HEK293 (cell line): ENCODE measurements at regions not wholly inside any gene's neighbourhood (a gene's known extent, or its start where the extent isn't known, plus 50 kb on each side); places are given as distances from the start of the nearest gene placed in this dataset.

Experiments
- CTCF ChIA-PET: fragments of 350-600 bp; formaldehyde crosslinking; extraction: SDS; loops from one replicate; lab custom pipeline; 2021; ENCODE audit warnings: antibody characterized with exemption; lab: Yijun Ruan, JAX
- POLR2A ChIA-PET: fragments of 300-600 bp; formaldehyde crosslinking; extraction: SDS; loops from one replicate; lab custom pipeline; 2020; ENCODE audit warnings: antibody characterized with exemption, inconsistent platforms; lab: Yijun Ruan, JAX
- H3K27ac ChIP-seq: fragments of 200-500 bp; sonication (Bioruptor generic); 2 replicates; pipeline ENCODE4 v1.5.1; 2014; ENCODE audit warnings: low read depth, low read length, control low read depth, inconsistent platforms; ENCODE audit errors: extremely low read depth
- H3K36me3 ChIP-seq, 2 experiments: fragments of 200-500 bp in 1 of 2; sonication (Bioruptor generic) in 1 of 2; 1 replicate in 1 of 2; 2 replicates in 1 of 2; pipeline ENCODE4 v1.5.1; 2014 to 2017; ENCODE audit warnings: inconsistent platforms in 2 of 2, low read length in 2 of 2; ENCODE audit not compliant: control insufficient read depth in 2 of 2, insufficient read depth in 1 of 2
- H3K4me1 ChIP-seq: fragments of 200-500 bp; sonication (Bioruptor generic); 2 replicates; pipeline ENCODE4 v1.5.1; 2014; ENCODE audit warnings: mild to moderate bottlenecking, low read length, inconsistent platforms; ENCODE audit not compliant: control insufficient read depth, insufficient read depth
- H3K4me3 ChIP-seq: 2 replicates; pipeline ENCODE4 v1.5.1; 2011; ENCODE audit warnings: low read depth, mild to moderate bottlenecking, control low read depth, low read length, moderate library complexity
- H3K9me3 ChIP-seq: fragments of 200-500 bp; sonication (Bioruptor generic); 2 replicates; pipeline ENCODE4 v1.5.1; 2014; ENCODE audit warnings: low read depth, low read length, inconsistent platforms; ENCODE audit not compliant: control insufficient read depth, insufficient read depth
- REPIN1 ChIP-seq: fragments of 450-650 bp; formaldehyde crosslinking; IDR thresholded peaks from 2 replicates; pipeline ENCODE4 v1.5.1; 2017; ENCODE audit warnings: missing biosample characterization, missing genetic modification characterization, low read depth
- REST ChIP-seq: fragments of 450-650 bp; formaldehyde crosslinking; IDR thresholded peaks from 2 replicates; pipeline ENCODE4 v1.5.1; 2016; ENCODE audit warnings: missing biosample characterization, missing genetic modification characterization
- ZNF280D ChIP-seq: fragments of 450-650 bp; formaldehyde crosslinking; IDR thresholded peaks from 2 replicates; pipeline ENCODE4 v1.5.1; 2016; ENCODE audit warnings: missing biosample characterization, missing genetic modification characterization
- ZNF571 ChIP-seq: fragments of 450-650 bp; formaldehyde crosslinking; IDR thresholded peaks from 2 replicates; pipeline ENCODE4 v1.5.0; 2017; ENCODE audit warnings: missing biosample characterization, missing genetic modification characterization
- ZNF596 ChIP-seq: fragments of 450-650 bp; IDR thresholded peaks from 2 replicates; pipeline ENCODE4 v1.5.0; 2018; ENCODE audit warnings: missing biosample characterization, mild to moderate bottlenecking, missing genetic modification characterization, moderate library complexity
- ZNF707 ChIP-seq: fragments of 450-650 bp; formaldehyde crosslinking; IDR thresholded peaks from 2 replicates; pipeline ENCODE4 v1.5.1; 2016; ENCODE audit warnings: missing biosample characterization, missing genetic modification characterization
- ZSCAN18 ChIP-seq: fragments of 450-650 bp; formaldehyde crosslinking; IDR thresholded peaks from 2 replicates; pipeline ENCODE4 v1.5.1; 2016; ENCODE audit warnings: missing biosample characterization, missing genetic modification characterization

- TF ChIP-seq ZNF280D (tag by site-specific recombination) (no peak), REPIN1 (tag by site-specific recombination) (no peak), ZNF707 (tag by site-specific recombination) (no peak)
- TF ChIP-seq, all 188 proteins: peak for 0
Observed at GRCh38 chr3:135740751-135741150, 224.8 kb upstream of the PPP2R3A start (continued).

GRCh38 chr3:135751991-135752390 is 213.5 kb upstream of the PPP2R3A start:
- TF ChIP-seq ZSCAN18 (tag by site-specific recombination): no peak
- TF ChIP-seq ZNF571: no peak
- no peak for TF ChIP-seq ZNF280D (tag by site-specific recombination)
- Histone ChIP-seq H3K4me1 (no peaks in the 10 kb centered on the region), H3K4me3 (no peak overlapping the region), H3K9me3 (no peaks in the 10 kb centered on the region), H3K27ac (no peak overlapping the region), H3K36me3 (no peaks in the 10 kb centered on the region)
- ChIA-PET POLR2A (no interaction called here), CTCF (interaction anchor here (0.8 kb wide), 1 partner anchor 142 kb away, joined by 3 read pairs; no protein-coding TSS in a partner anchor)

GRCh38 chr3:135752851-135753250 is 212.7 kb upstream of the PPP2R3A start:
- POLR2A ChIA-PET: no interaction called here

More at GRCh38 chr3:135752851-135753250, 212.7 kb upstream of the PPP2R3A start:
- no peaks in the 10 kb centered on the region for H3K9me3 ChIP-seq
- no peaks in the 10 kb centered on the region for H3K4me1 ChIP-seq
- H3K4me3 ChIP-seq: no peak overlapping the region
- TF ChIP-seq REST (tag by site-specific recombination) (peak; percentile 93), ZNF596 (tag by site-specific recombination) (no peak)
- H3K36me3 ChIP-seq: no peaks in the 10 kb centered on the region
- CTCF ChIA-PET: no interaction called here
- H3K27ac ChIP-seq: no peak overlapping the region
